Esophagus squamous epithelium (tissue), 4 donors: ENCODE measurements at regions not wholly inside any gene's neighbourhood (a gene's known extent, or its start where the extent isn't known, plus 50 kb on each side); places are given as distances from the start of the nearest gene placed in this dataset.

ENCODE experiments used
- CTCF ChIP-seq, 6 experiments: fragments of 450-650 bp in 4 of 6; fragments of 200-600 bp in 2 of 6; sonication (generic) in 2 of 6; IDR thresholded peaks; one replicate each; pipeline ENCODE4 v1.5.1; 2016 to 2019; ENCODE audit warnings: antibody characterized with exemption in 6 of 6, mild to moderate bottlenecking in 4 of 6, moderate library complexity in 4 of 6
- POLR2A ChIP-seq, 4 donors: fragments of 450-650 bp; IDR thresholded peaks; one replicate each; pipeline ENCODE4 v1.6.1; 2017; ENCODE audit warnings: antibody characterized with exemption in 4 of 4, mild to moderate bottlenecking in 4 of 4, moderate library complexity in 3 of 4

GRCh38 chr20:51166489-51166888 lies 143.6 kb upstream of the KCNG1 start:
- TF ChIP-seq POLR2A (IDR thresholded peaks at IDR 0.05) (no peak), CTCF (IDR thresholded peaks at IDR 0.05) (no peak)
